Fibroblast of mammary gland (primary cell): ENCODE measurements at regions not wholly inside any gene's neighbourhood (a gene's known extent, or its start where the extent isn't known, plus 50 kb on each side); places are given as distances from the start of the nearest gene placed in this dataset.
"Not testable (repeated sequence)": the region's sequence is repeated elsewhere in the genome, so short reads cannot be mapped to it uniquely, and the experiment has no call there.

Experiments used
- DNase-seq: peaks from one replicate; pipeline ENCODE4 v3.0.0-alpha.2; 2010; ENCODE audit warnings: low read depth
- H3K4me3 ChIP-seq: 2 replicates; pipeline ENCODE4 v1.5.1; 2011; ENCODE audit warnings: low read depth, mild to moderate bottlenecking, low read length, moderate library complexity; ENCODE audit not compliant: control insufficient read depth
- CTCF ChIP-seq: conservative IDR thresholded peaks from 2 replicates; pipeline ENCODE4 v1.5.1; 2011; ENCODE audit warnings: low read depth, low read length, inconsistent platforms; ENCODE audit not compliant: control insufficient read depth, insufficient read depth

DNA sequence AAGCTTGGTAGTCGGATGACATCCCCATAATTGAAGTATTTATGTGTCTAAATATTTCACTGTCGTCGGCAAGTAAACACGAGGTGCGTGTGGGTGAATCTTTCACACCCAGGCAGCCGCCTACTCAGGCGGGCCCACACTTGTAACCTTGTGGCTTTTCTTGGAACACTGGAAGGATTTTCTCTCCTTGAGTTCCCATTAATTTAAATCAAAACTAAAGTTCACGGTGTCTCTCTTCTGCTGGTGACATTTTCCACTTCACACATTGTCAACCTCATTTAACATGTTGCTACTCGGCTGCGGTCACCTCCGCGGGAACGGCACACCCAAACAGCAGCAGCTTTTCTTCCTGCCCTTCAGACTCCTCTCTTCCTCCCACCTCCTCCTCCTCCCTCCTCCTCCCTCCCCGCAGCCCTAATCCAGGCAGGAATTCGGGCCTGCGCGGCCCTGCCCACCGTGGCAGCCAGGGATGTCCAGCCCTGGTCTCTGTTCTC, 336.6 kb downstream of the QKI start:
- H3K4me3 ChIP-seq, result no peak overlapping the region
- no peak for DNase-seq
- no peak for TF ChIP-seq CTCF

- no peak for TF ChIP-seq CTCF
- H3K4me3 ChIP-seq, result no peak overlapping the region
- DNase-seq, result no peak
These were observed 336.0 kb downstream of the QKI start for GRCh38 chr6:163750431-163751031.

- TF ChIP-seq CTCF, result no peak
- H3K4me3 ChIP-seq, result no peak overlapping the region
- DNase-seq, result no peak
These were observed 334.4 kb downstream of the QKI start for GRCh38 chr6:163748886-163749285.

DNA sequence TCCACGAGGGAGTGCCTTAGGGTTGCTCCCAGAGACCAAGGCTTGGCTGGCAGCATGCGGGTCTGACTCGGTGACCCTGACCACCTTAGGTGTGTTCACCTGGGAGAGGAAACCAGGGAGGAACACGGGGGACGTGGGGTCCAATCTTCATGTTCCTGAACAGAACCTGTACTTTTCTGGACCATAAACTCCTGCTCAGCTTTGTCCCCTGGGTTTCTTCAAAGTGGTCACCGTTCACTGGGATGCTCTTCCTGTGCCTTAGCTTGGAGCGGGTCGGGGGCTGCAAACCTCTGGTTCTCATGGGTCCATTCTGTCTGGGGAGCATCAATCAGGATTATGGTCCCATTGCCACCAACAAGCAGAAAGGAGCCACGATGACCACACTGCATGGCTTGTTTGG, 333.5 kb downstream of the QKI start:
- TF ChIP-seq CTCF, result no peak
- no peak for DNase-seq
- no peak overlapping the region for H3K4me3 ChIP-seq

DNA sequence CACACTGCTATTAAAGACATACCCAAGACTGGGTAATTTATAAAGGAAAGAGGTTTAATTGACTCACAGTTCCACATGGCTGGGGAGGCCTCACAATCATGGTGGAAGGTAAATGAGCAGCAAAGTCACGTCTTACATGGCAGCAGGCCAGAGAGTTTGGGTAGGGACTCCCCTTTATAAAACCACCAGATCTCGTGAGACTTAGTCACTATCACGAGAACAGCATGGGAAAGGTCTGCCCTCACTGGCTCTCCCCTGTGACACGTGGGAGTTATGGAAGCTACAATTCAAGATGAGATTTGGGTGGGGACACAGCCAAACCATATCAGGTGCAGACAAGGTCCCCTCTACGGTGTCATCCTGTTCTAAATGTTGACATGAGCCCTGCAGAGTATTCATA, 332.5 kb downstream of the QKI start:
- H3K4me3 ChIP-seq, result not testable (repeated sequence)
- DNase-seq, result peak; percentile 35

DNA sequence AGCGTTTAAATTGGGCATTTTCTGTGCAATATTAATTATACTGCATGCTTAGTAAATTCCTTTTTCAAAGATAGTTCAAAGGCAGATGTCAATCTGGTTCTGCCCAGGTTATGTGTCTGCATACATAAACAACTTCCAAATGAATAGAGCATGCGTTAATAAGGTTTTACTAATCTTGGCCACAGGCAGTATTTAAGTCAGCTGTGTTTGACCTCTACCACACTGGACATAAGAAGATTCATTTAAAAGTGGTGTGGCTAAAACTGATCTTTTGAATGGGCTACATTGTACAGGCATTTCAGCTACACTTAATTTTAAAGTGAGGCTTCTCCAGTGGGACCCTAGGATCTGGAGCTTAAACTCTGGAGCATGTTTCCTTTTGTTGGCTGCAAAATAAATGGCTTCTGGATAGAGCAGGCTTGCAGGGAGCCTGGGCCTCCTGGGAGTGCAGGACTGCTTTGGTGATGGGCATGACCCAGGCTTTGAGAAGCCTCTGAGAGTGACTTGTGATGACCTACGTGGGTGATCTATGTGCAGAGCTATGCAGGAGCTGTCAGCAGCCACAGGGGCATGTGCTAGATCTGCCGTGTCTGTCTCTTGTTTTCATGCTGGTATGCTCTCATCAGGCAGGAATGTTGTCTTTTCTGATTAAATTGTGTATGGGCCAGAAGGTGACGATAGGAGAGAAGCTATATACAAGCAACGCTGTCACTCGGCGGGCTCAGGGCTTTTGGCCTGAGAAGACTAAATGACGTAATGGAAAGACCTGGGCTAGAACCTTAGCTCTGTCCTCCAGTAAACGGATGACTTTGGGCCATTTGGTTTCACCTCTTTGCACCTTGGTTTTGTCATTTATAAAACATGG, 331.2 kb downstream of the QKI start:
- peak; percentile 90 for DNase-seq
- TF ChIP-seq CTCF, result no peak
- H3K4me3 ChIP-seq, result no peak overlapping the region

DNA sequence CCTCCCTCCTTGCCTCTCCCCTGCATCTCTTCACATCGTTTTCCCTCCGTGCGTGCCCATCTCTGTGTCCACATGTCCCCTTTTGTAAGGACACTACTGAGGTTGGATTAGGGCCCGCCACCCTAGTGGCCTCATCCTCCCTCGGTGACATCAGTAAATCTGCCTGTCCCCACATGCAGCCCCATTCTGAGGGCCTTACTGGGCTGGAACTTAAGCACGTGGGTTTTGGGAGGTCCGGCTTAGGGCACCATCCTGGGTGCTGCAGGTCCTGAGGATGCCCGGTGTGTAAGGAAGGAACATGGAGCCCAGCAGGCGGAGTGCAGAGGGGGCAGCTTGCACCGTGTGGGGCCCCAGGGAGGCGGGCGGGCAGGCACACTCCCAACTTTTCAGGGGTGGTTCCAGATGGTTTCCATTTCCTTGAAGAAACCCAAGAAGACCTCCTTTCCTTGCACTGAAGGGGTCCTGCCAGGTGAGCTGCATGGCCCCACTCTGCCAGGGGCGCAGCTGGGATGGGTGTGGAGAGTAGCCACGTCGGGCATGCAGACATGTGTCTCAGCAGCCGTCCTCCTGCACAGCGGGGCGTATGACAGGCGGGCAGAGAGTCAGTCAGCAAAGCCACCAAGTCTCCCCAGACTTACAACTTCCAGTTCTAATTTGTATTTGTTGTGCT, 329.9 kb downstream of the QKI start:
- H3K4me3 ChIP-seq, result no peak overlapping the region
- no peak for DNase-seq
- TF ChIP-seq CTCF, result no peak
